GM23248 (cell line): ENCODE measurements at regions not wholly inside any gene's neighbourhood (a gene's known extent, or its start where the extent isn't known, plus 50 kb on each side); places are given as distances from the start of the nearest gene placed in this dataset.

Experiments
- EZH2 ChIP-seq: fragments of 200-600 bp; sonication (generic); IDR thresholded peaks from 2 replicates; pipeline ENCODE4 v1.6.1; 2018; ENCODE audit warnings: antibody characterized with exemption, mild to moderate bottlenecking; ENCODE audit not compliant: insufficient read depth, poor library complexity, severe bottlenecking
- EZH2phosphoT487 ChIP-seq: fragments of 200-600 bp; sonication (generic); IDR thresholded peaks from 2 replicates; pipeline ENCODE4 v1.6.1; 2018; ENCODE audit warnings: antibody characterized with exemption, moderate library complexity, mild to moderate bottlenecking, low read depth; ENCODE audit not compliant: insufficient read depth

DNA sequence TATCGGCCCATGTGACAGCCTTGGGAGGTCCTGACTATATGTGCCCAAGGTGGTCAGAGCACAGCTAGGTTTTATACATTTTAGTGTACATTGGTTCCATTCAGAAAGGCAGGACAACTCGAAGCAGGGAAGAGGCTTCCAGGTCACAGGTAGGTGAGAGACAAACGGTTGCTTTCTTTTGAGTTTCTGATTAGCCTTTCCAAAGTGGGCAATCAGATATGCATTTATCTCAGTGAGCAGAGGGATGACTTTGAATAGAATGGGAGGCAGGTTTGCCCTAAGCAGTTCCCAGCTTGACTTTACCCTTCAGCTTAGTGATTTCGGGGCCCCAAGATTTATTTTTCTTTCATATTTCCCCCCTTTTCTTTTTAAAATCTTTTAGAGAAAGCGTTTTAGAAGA, 87.6 kb upstream of the PPP2R5C start:
- no peak for TF ChIP-seq EZH2
- TF ChIP-seq EZH2phosphoT487, result no peak
